HG03159 (cell line): ENCODE measurements at regions not wholly inside any gene's neighbourhood (a gene's known extent, or its start where the extent isn't known, plus 50 kb on each side); places are given as distances from the start of the nearest gene placed in this dataset.

ENCODE experiments used
- ATAC-seq: cut with Tn5 transposase; IDR thresholded peaks from one replicate; pipeline ENCODE4 v1.9.1; 2021; ENCODE audit warnings: mild to moderate bottlenecking, moderate library complexity; ENCODE audit not compliant: unreplicated experiment

DNA sequence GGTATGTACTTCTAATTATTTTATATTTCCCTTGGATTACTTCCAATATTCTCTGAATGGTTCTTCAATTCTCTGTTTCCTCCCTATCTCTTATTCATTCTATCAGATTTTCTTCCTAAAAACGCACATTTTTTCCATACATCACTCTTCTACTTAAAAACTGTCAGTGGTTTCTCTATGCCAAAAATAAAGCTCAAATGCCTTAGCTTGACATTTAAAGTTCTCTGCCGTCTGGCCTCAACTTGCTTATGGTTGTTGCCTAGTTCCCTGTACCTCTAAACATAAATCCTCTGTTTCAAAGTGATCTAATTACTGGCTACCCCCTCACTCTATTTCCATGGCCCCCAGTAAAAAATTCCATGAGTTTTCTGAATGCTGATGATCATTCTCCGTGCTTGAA is 671.0 kb upstream of the ADGRL2 start:
- ATAC-seq: no peak

DNA sequence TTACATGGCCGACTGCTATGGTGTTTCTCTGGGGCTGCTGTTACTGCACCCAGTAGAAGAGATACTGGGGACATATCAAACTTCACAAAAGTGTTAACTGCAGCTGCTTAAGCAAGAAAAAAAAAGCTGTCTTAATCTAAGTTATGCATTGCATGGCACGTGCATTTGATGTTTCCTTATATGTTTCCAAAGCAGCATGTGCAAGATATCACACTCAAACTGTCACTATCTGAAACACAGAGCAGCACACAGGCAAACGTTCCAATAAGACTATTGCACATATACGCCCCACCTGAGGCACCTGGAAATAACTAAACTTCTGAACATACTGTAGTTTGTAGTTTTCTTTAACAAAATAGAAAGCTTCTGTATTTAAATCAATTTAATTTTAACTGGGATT is 671.4 kb upstream of the ADGRL2 start:
- no peak for ATAC-seq

DNA sequence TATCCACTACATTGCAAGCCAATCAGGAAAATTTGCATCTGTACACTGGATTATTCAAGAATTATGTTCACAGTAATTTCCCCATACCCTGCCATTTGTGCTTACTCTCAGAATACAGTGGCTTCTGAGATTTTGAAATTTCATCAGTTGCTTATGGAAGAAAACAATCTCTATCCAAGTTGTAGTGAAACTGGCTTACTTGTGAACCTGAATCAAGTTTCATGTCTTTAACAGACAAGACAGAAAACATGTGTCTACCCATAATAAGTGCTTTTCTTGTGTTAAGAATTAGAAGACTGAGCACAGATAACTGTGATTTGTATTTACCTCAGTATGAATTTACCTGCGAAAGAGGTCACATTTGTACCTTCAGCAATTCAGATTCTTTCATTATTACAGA is 672.7 kb upstream of the ADGRL2 start:
- no peak for ATAC-seq

DNA sequence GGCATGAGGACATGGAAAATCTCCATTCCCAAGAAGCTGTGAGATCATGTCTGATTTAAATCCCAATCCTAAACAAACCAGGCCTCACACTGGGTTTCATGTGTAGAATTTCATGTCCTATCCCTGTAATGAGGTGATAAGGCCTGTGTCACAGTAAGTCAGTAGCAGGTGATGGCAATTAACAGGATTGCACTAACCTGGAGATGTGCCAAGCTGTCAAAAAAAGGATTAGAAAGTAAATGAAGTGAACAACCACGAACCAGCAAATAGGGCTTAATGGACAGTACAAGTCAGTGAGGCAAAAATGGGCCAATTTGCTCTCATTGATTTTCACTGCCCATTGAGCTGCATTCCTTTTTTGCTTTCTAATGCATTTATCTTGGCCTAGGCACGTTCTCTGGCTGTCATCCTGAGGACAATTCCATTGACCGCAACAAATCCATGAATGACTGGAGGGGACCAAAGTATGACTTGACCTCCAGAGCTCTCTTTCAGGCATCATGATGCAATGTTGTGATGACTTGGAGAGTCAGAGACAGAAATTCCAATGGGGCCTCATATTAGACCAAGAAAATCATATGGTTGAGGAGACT is 673.6 kb upstream of the ADGRL2 start:
- no peak for ATAC-seq

DNA sequence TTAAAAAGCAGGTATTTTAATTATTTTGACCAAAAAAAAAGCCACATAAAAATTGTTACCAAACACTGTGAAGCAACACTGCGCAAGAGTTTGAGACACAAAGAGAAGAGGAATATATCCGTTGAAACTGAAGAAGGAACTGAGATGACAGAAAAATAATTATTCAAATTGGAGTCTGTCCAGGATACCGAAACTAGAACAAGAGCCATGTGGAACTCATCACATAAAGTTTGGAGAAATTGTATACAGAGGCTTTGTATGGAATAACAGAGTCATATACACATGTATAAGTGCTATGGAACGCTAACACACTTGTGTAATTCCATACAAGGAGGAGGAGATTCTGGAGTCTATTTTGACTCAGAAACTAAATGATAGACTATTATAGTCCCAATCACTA is 675.1 kb upstream of the ADGRL2 start:
- no peak for ATAC-seq

DNA sequence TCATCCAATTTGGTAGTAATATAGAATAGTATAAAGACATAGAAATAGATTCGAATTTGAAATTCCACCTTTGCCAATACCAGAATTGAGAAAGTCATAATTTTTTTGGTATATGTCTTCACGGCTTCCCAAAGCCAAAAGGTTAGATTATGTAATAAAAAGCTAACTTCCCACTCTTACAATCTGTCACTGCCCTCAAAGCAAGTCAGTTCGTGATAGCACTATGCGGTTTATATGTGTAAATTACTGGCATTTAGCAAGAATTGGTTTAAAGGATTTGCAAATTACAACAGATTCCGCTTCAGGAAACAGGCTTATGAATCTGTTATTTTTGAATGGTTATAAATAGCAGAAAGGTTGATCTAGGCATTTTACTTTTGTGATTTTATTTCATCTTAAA is 679.4 kb upstream of the ADGRL2 start:
- ATAC-seq: no peak

DNA sequence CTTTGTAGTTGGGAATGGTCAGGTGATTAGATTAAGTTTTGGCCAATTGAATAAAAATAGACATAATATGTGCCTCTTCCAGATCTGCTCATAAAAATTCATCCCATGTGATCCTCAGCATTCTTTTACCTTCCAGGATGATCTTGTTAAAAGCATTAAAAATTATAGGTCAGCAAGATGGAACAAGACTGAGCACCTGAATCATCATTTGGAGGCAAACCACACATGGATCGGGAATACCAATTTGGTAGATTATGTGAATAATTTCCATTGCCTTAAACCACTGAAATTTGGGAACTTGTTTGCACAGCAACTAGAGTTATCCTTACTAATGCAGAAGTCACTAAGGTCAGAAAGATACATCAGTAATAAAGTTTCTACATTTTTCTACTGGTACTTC is 681.4 kb upstream of the ADGRL2 start:
- ATAC-seq: no peak

DNA sequence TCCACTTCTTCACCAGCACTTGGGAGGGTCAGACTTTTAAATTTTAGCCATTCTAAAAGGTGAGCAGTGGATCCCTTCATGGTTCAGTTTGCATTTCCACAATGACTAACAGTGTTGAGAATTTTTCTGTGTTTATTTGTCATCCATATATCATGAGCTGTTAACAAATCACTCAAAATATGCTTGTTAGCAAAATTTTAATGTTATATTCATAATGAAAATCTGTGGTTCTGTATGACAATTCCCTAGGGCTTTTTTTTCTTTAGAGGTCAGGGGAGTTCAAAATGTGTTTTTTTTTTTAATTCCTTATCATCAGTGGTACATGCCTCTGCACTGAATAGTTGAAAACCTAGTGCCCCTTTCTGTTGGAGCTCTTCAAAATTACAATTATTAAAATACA is 682.2 kb upstream of the ADGRL2 start:
- no peak for ATAC-seq

DNA sequence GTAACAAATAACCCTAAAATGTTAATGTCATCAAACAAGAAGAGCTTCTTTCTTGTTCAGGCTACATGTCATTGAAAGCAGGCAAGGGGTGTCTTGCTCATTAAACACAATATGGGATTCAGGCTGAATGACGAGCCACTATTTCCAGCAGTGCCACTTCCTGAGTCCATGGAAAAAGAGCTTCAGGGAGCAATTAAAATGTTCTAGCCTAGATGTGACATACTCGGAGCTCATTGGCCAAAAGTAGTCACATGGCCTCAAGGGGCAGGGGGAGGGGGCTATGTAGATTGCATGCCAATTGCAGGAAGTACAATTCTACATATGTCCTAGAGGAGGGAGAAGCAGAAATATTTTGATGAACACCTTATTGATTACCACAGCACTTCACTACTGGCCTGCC is 685.3 kb upstream of the ADGRL2 start:
- no peak for ATAC-seq

DNA sequence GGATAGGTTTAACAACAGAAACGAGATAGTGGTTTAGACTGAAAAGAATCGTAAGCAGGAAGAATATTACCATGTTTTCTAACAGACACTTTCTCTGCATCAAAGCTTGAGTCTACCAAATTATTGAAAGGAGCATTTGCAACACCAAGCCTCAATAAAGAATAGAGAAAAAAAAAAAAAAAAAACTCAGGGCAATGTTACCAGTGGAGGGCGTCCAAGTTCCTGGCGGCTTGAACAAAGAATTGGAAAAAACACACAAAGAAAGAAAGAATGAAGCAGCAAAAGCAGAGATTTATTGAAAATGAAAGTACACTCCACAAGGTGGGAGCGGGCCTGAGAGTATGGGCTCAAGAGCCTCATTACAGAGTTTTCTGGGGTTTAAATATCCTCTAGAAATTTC is 686.5 kb upstream of the ADGRL2 start:
- ATAC-seq: no peak

DNA sequence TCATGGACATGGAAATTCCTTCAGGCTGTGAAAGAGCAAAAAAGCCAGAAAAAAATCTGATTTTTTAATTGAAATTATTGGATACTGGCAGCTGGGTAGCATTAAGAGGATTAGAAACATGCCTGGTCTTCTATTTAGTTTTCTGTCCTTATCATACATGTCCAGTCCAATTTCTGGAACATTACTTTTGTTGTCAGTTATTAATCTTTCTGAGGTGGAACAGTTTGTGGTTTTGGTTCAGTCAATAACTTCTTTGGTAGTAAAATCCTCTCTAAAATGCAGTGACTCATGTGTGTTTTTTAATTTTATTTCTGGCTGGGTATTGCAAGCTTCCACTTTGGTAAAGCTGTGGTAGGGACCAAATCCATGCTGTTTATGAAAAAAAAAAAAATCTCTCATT is 687.0 kb upstream of the ADGRL2 start:
- no peak for ATAC-seq

DNA sequence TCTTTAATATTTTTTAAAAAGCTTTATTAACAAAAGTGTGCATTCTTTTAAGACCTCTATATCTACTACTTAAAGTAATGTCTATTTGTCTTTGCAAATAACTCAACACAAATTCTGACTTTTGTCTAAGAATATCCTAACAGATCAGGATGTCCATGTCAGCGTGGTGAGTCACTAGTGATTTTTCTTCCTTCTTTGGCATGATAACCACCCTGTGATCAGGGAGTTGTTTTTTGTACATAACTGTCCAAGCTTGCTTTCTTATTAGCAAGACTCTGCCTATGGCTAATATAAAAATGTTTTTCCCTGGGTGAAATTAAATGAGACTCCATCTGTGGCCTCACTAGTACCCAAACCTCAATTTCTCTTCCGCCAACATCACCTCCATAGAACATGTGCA is 688.9 kb upstream of the ADGRL2 start:
- no peak for ATAC-seq

DNA sequence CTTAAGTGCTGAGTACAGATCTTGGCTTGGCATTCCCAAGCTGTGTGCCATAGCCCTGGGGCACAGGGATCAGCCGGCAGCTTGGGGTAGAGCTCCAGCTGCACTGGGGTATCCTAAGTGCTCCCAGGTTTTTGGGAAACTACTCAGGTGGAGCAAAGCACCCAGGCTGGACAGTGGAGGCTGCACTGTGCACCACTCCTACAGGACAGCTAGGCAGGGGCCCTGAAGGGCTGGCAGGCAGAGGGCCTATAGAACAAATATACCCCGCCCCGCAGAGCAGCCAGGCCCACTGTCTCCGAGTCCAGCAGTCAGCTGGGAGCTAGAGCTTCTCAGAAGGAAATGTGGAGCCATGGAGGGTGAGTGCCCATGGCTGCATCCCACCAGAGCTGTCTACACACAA is 691.7 kb upstream of the ADGRL2 start:
- no peak for ATAC-seq

DNA sequence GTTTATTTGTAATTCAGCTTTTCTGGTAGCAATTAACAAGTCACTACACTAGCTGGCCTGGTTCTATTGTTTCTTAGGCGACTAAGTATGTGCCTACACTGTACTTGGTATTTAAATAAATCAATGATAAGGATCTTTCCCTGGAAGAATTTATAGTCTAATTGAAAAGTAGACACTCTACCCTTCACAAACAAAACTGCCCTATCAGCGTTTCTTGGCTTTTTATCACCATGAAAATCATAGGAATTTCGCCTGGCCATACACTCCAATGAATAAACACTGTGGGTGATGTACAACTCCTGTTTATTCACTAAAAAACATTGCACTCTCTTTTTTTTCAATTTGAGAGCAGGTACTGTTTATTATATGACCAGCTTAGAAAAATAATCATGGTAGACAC is 702.9 kb upstream of the ADGRL2 start:
- ATAC-seq: no peak

DNA sequence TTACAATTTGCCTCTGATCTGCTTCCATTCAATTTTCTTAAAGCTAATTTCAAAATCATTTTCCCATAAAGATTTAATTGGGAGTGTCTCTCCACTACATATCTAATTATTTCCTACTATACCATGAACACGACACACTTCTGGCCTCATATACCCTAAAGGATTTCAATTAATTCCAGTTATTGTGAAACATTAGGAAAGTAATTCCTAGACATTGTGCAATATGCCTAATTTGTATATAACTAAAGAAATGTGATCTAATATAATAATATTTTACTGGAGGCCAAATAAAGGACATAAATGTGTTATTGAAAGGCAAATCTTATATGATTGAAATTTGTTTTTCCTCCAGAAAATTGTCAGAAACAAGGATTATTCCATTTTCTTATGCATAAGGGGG is 727.2 kb upstream of the ADGRL2 start:
- ATAC-seq: no peak

DNA sequence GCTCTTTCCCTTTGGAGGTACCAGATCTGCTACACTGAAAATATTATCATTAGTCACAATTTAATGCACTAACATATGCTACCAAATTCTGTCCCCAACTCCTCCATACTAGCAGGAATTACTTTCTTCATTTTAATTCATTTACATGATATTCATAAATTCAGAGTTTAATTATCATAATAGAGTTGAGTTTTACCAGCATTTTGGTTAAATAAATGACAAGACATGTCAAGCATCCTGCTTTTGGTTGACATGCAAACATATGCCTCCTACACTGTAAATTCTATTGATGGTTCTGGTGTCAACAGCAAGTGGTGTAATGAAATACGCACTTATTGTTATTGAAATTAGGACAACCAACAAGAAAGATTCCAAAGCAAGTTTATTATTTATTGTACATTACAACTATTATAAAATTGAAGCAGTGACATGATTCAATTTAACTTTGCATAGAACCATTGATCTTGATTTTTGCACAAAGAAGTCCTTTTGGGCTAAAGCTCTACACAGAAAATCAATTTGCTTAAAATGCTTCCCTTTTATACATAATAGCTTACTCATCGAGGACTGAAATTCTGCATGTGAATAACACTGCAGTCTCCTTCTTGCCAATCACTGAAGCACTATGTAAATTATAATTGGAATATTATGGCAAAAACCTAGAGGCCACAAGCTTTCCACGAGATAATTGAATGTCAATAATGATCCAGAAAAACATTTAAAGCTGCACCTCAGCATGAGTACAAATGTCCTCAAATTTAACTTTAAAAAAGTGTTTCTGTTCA is 728.6 kb upstream of the ADGRL2 start:
- no peak for ATAC-seq

DNA sequence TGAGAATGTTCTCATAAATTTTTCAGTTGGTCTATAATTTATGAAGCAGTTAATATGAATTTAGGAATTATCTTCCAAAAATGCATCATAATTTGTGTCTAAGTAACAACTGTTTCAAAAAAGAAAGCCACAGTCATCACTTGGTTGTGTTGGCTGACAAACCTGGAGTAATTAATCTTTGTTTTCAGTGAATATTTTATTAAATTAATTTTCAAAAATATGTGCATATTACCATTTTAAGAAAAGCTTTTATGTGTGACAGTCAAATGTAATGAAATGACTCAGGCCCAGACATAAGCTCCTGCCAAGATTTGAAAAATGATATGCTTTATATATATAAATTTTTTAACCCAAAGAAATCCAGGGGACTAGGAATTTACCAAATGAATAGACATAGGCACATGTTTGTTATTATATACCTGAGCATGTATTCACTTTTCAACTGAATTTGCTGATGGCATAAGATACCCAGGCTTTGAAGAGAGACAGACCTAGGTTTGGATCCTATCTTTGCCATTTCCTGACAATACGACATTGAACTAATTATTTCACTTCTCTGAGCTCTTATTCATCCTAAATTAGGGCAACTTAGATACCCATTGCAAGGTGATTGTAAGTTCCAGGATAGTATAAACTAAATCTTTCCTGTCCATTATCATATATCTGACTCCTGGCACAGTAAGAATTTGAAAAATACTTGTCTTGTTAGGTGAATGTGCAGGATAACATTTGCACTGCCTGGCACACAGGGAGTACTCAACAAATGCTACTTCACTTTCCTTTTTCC is 729.5 kb upstream of the ADGRL2 start:
- no peak for ATAC-seq

DNA sequence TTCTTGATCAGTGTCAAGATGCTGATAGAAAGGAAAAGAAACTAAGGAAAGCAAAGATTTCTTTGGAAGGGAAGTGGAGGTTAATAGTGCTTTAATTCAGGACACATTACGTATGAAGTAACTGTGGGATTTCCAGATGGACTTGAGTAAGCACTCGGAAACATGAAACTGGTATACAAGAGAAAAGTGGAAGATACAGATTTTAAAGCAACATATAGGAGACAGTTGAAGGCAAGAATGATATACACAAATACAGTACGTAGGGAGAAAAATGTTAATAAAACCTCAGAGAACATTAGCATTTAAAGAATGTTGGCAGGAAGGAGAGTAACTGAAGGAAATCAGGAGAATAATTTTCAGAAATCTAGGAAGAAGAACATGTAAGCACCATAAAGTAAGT is 730.9 kb upstream of the ADGRL2 start:
- no peak for ATAC-seq

DNA sequence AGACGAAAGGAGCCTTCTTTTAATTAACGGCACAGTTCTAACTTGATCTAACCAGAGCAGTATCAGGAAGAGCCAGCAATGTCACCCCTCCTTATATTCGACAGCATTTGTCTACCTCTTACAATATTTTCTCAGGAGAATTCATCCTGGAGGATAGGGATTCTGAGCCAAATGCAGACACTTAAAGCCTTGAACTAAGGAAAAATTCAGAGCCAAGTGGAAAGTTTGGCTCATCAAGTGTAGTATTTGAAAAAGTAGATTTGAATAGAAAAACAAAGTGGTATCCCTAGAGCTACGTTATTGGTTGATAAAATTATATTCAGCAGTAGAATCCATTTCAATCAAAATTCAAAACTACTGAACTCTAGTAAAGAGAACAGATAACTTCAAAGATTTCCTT is 732.0 kb upstream of the ADGRL2 start:
- no peak for ATAC-seq

DNA sequence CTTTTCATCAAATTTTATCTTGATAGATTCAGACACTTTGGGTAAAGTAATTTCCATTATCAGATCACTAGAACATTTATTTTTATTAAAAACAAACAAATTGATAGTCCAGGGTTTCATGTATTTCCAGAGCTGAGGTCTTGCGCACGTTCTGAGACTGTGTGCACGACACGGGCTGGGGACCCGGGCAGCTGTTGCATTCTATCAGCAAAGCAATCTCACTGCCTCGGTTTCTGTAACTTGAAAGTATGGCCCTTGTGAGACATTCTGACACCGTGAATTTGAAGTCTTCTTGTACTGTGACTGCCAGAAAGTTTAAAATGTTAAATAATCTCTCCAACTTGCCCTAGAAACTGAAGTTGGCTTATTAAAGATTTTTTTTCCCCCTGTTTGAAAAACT is 746.9 kb upstream of the ADGRL2 start:
- ATAC-seq: no peak

DNA sequence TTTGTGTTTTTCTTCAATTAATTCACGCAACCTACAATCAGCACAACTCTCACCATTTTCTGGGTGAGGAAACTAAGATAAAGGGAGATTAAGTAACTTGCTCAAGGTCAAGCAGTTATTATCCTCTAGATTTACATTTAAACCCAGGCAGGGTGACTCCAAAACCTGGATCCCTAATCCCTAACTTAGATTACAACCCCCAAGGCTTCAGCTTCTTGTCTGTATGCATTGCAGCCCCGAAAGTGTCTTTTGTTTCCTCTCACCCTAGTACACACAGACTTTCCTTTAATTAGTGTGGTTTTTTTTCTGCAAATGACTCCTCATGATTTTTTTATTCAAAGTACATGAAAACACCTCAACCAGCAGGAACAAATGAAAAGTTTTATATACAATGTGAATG is 748.6 kb upstream of the ADGRL2 start:
- no peak for ATAC-seq

DNA sequence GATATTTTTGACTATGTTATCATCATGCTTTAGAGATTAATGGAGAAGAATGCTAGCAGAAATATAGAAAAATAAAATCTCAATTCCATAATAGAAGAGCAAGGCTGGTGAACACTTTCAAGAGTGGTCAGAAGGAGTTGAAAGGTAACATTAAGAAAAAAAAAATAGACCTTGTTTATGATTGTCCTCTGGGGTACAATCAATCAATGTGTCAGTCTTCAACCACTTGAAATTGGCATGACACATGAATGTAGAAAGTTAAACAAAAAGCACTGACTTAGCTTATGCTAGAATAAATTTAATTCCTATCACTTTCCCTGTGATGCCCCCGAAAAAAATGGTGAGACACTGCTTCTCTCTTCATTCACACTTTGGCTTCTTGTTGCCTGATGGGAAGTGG is 750.3 kb upstream of the ADGRL2 start:
- ATAC-seq: no peak
